ENCODE measurements at regions not wholly inside any gene's neighbourhood (a gene's known extent, or its start where the extent isn't known, plus 50 kb on each side); places are given as distances from the start of the nearest gene placed in this dataset.

DNA sequence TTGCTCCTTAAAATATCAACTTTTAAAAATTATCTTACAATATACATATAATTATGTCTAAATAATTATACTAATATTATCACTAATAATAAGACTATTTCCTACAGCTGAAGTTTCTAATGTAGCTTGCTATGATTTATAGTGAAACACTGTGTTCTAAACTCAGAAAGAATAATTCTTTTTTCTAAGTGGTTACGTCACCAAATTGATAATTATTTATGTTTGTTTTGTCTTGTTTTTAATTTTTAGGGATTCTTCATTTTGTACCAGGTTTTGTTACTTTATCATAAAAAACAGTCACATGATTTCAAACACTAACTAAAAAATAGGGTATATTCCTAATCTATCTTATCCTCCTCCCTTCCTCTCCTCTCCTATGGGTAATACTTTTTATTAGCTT is 662.1 kb downstream of the FRK start:
- ATAC-seq: no peak
- no peaks in the 10 kb centered on the region for H3K4me1 Mint-ChIP-seq
- no peak overlapping the region for H3K4me3 Mint-ChIP-seq
- ChIA-PET POLR2A (no interaction called here), CTCF (no interaction called here)
- no peaks in the 10 kb centered on the region for H3K27me3 Mint-ChIP-seq (ENCODE audit: low read depth)
- DNase-seq (ENCODE audit: low spot score): no peak
- H3K9me3 Mint-ChIP-seq: peaks cover 33% of the 10 kb centered on the region
- no peak for TF ChIP-seq TEAD4 (CRISPR knock-in tag; IDR thresholded peaks at IDR 0.05)
- no peak for TF ChIP-seq JUN (CRISPR knock-in tag; IDR thresholded peaks at IDR 0.05)
- TF ChIP-seq, protein P1, sequence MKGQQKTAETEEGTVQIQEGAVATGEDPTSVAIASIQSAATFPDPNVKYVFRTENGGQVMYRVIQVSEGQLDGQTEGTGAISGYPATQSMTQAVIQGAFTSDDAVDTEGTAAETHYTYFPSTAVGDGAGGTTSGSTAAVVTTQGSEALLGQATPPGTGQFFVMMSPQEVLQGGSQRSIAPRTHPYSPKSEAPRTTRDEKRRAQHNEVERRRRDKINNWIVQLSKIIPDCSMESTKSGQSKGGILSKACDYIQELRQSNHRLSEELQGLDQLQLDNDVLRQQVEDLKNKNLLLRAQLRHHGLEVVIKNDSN (CRISPR knock-in tag; IDR thresholded peaks at IDR 0.05): no peak
- no peak for TF ChIP-seq SP1 (CRISPR knock-in tag; conservative IDR thresholded peaks at IDR 0.05)
- TF ChIP-seq HMGA2 (CRISPR knock-in tag; IDR thresholded peaks at IDR 0.05): no peak
- TF ChIP-seq ZNF423 (CRISPR knock-in tag; IDR thresholded peaks at IDR 0.05): no peak
- TF ChIP-seq, protein P2, sequence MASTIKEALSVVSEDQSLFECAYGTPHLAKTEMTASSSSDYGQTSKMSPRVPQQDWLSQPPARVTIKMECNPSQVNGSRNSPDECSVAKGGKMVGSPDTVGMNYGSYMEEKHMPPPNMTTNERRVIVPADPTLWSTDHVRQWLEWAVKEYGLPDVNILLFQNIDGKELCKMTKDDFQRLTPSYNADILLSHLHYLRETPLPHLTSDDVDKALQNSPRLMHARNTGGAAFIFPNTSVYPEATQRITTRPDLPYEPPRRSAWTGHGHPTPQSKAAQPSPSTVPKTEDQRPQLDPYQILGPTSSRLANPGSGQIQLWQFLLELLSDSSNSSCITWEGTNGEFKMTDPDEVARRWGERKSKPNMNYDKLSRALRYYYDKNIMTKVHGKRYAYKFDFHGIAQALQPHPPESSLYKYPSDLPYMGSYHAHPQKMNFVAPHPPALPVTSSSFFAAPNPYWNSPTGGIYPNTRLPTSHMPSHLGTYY (CRISPR knock-in tag; IDR thresholded peaks at IDR 0.05): no peak
- no peak for TF ChIP-seq ELF4 (CRISPR knock-in tag; IDR thresholded peaks at IDR 0.05; ENCODE audit: low read depth)
- no peak for TF ChIP-seq IRF2 (CRISPR knock-in tag; IDR thresholded peaks at IDR 0.05; ENCODE audit: borderline replicate concordance, low read depth)
- no peak for TF ChIP-seq EMX1 (CRISPR knock-in tag; IDR thresholded peaks at IDR 0.05)
- TF ChIP-seq, protein P3, sequence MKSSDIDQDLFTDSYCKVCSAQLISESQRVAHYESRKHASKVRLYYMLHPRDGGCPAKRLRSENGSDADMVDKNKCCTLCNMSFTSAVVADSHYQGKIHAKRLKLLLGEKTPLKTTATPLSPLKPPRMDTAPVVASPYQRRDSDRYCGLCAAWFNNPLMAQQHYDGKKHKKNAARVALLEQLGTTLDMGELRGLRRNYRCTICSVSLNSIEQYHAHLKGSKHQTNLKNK (CRISPR knock-in tag; IDR thresholded peaks at IDR 0.05): no peak
- no peak for TF ChIP-seq PRRX2 (CRISPR knock-in tag; IDR thresholded peaks at IDR 0.05)
- TF ChIP-seq GRHL2 (CRISPR knock-in tag; IDR thresholded peaks at IDR 0.05; ENCODE audit: insufficient replicate concordance, severe bottlenecking): no peak
- TF ChIP-seq, protein P4, sequence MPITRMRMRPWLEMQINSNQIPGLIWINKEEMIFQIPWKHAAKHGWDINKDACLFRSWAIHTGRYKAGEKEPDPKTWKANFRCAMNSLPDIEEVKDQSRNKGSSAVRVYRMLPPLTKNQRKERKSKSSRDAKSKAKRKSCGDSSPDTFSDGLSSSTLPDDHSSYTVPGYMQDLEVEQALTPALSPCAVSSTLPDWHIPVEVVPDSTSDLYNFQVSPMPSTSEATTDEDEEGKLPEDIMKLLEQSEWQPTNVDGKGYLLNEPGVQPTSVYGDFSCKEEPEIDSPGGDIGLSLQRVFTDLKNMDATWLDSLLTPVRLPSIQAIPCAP (CRISPR knock-in tag; IDR thresholded peaks at IDR 0.05): no peak
- TF ChIP-seq NFATC4 (CRISPR knock-in tag; IDR thresholded peaks at IDR 0.05): no peak
- no peak for TF ChIP-seq MYBL2 (CRISPR knock-in tag; IDR thresholded peaks at IDR 0.05)
- TF ChIP-seq OVOL2 (CRISPR knock-in tag; IDR thresholded peaks at IDR 0.05; ENCODE audit: borderline replicate concordance): no peak
- H3K27ac Mint-ChIP-seq: no peak overlapping the region
- peaks cover 16% of the 10 kb centered on the region for H3K36me3 Mint-ChIP-seq

DNA sequence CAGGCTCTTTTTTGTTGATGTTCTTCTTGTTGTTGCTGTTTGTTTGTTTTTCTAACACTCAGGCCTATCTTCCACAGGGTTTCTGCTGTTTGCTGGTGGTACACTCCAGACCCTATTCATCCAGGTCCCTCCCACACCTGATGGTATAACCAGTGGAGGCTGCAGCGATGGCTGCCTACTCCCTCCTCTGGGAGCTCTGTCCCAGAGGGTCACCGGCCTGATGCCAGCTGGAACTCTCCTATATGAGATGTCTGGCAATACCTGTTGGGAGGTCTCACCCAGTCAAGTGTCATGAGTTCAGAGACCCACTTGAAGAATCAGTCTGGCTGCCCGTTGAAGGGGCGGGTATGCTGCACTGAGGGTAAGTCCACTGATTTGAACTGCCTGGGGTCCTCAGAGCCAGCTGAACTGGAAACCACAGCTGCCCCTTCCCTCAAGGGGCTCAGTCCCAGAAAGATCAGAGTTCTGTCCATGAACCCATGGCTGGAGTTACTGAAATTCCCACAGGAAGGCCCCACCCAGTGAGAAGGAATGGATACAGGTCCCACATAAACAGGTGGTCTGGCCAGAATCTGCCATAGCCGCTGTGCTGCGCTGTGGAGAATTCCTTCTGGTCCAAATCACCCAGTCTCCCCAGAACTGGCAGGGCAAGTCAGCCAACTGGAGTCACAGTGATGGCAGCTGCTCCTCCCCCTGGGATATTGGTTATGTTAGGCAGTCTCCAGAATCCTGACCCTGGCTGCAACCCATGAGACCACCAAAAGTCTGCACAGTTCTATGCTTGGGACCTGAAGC is 664.4 kb downstream of the FRK start:
- DNase-seq (ENCODE audit: low spot score): no peak
- Mint-ChIP-seq H3K4me3 (no peak overlapping the region), H3K27ac (no peak overlapping the region), H3K36me3 (peaks cover 15% of the 10 kb centered on the region), H3K27me3 (ENCODE audit: low read depth) (no peaks in the 10 kb centered on the region), H3K4me1 (no peaks in the 10 kb centered on the region), H3K9me3 (peaks cover 37% of the 10 kb centered on the region)
- ChIA-PET CTCF (no interaction called here), POLR2A (no interaction called here)
- no peak for ATAC-seq
- TF ChIP-seq NR3C1 (CRISPR knock-in tag; conservative IDR thresholded peaks at IDR 0.05; ENCODE audit: low read depth): no peak
- TF ChIP-seq IRF2 (CRISPR knock-in tag; IDR thresholded peaks at IDR 0.05; ENCODE audit: borderline replicate concordance, low read depth): no peak
- TF ChIP-seq NFATC4 (CRISPR knock-in tag; IDR thresholded peaks at IDR 0.05): no peak
- TF ChIP-seq, protein P5, sequence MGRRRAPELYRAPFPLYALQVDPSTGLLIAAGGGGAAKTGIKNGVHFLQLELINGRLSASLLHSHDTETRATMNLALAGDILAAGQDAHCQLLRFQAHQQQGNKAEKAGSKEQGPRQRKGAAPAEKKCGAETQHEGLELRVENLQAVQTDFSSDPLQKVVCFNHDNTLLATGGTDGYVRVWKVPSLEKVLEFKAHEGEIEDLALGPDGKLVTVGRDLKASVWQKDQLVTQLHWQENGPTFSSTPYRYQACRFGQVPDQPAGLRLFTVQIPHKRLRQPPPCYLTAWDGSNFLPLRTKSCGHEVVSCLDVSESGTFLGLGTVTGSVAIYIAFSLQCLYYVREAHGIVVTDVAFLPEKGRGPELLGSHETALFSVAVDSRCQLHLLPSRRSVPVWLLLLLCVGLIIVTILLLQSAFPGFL (CRISPR knock-in tag; IDR thresholded peaks at IDR 0.05; ENCODE audit: borderline replicate concordance): no peak
- TF ChIP-seq, protein P6, sequence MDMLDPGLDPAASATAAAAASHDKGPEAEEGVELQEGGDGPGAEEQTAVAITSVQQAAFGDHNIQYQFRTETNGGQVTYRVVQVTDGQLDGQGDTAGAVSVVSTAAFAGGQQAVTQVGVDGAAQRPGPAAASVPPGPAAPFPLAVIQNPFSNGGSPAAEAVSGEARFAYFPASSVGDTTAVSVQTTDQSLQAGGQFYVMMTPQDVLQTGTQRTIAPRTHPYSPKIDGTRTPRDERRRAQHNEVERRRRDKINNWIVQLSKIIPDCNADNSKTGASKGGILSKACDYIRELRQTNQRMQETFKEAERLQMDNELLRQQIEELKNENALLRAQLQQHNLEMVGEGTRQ (CRISPR knock-in tag; IDR thresholded peaks at IDR 0.05): no peak
- TF ChIP-seq, protein P7, sequence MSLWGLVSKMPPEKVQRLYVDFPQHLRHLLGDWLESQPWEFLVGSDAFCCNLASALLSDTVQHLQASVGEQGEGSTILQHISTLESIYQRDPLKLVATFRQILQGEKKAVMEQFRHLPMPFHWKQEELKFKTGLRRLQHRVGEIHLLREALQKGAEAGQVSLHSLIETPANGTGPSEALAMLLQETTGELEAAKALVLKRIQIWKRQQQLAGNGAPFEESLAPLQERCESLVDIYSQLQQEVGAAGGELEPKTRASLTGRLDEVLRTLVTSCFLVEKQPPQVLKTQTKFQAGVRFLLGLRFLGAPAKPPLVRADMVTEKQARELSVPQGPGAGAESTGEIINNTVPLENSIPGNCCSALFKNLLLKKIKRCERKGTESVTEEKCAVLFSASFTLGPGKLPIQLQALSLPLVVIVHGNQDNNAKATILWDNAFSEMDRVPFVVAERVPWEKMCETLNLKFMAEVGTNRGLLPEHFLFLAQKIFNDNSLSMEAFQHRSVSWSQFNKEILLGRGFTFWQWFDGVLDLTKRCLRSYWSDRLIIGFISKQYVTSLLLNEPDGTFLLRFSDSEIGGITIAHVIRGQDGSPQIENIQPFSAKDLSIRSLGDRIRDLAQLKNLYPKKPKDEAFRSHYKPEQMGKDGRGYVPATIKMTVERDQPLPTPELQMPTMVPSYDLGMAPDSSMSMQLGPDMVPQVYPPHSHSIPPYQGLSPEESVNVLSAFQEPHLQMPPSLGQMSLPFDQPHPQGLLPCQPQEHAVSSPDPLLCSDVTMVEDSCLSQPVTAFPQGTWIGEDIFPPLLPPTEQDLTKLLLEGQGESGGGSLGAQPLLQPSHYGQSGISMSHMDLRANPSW (CRISPR knock-in tag; conservative IDR thresholded peaks at IDR 0.05; ENCODE audit: low read depth): no peak
- TF ChIP-seq, protein P8, sequence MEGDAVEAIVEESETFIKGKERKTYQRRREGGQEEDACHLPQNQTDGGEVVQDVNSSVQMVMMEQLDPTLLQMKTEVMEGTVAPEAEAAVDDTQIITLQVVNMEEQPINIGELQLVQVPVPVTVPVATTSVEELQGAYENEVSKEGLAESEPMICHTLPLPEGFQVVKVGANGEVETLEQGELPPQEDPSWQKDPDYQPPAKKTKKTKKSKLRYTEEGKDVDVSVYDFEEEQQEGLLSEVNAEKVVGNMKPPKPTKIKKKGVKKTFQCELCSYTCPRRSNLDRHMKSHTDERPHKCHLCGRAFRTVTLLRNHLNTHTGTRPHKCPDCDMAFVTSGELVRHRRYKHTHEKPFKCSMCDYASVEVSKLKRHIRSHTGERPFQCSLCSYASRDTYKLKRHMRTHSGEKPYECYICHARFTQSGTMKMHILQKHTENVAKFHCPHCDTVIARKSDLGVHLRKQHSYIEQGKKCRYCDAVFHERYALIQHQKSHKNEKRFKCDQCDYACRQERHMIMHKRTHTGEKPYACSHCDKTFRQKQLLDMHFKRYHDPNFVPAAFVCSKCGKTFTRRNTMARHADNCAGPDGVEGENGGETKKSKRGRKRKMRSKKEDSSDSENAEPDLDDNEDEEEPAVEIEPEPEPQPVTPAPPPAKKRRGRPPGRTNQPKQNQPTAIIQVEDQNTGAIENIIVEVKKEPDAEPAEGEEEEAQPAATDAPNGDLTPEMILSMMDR (IDR thresholded peaks at IDR 0.05): no peak
- TF ChIP-seq, protein P9, sequence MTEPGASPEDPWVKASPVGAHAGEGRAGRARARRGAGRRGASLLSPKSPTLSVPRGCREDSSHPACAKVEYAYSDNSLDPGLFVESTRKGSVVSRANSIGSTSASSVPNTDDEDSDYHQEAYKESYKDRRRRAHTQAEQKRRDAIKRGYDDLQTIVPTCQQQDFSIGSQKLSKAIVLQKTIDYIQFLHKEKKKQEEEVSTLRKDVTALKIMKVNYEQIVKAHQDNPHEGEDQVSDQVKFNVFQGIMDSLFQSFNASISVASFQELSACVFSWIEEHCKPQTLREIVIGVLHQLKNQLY (CRISPR knock-in tag; IDR thresholded peaks at IDR 0.05): no peak
- no peak for TF ChIP-seq ESRRA (CRISPR knock-in tag; IDR thresholded peaks at IDR 0.05; ENCODE audit: borderline replicate concordance)
- no peak for TF ChIP-seq KAT7 (CRISPR knock-in tag; IDR thresholded peaks at IDR 0.05; ENCODE audit: borderline replicate concordance)
